ENCODE measurements at regions not wholly inside any gene's neighbourhood (a gene's known extent, or its start where the extent isn't known, plus 50 kb on each side); places are given as distances from the start of the nearest gene placed in this dataset.

DNA sequence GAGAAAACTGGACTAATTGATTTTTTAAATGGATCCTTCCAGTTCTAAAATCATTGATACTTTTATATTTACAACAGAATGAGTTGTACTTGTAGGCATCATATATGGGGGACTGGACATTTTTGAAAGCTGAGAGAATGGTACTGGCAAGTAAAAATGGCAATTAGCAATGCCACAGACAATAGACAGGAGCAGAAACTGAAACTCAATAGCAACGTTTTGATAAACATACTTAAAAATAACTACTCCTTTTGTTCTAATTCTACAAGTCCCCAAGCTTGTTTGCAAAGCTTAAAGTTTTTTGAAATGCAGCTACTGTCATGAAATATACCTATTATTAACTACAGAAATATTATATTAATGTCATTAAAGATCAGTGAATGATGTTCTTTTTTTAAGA, 52.8 kb upstream of the FBXL7 start:
- no peak for DNase-seq (ENCODE audit: low read depth in 2 of 2)

DNA sequence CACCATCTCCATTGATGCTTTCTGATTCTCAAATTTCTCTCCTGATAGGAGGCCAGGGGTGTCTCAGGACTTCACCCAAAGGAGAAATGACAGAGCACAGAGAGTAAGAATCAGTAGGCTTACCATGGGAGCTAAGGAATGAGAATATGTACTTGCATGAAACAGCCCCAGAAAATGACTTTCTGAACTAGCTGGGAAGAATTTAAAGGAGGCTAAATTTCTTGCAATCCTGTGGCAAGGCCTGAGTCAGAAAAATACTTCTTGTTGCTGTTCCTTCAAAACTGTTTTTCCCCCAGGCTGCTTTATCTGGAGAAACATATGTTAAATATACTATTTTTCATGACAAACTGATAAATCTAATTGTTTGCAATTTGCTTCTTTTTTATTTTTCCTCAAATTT, 53.4 kb upstream of the FBXL7 start:
- no peak for DNase-seq (ENCODE audit: low read depth in 2 of 2)

DNA sequence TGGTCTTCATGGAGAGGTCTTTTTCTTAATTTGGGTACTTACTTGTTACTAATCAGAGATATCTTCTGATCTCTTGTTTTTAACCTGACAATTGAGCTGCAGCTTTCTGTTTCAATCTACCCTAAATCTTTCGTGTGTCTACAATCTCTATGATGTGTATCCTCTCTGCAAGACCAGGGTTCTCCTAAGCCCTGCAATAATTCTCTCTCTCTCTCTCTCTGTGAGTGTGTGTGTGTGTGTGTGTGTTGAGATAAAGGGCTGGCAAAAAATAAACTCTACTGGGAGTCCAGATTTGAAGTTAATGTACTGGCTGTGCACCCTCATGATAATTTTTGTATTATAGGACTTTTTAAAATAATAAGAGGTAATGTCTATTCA, 57.8 kb upstream of the FBXL7 start:
- DNase-seq (ENCODE audit: low read depth in 2 of 2), result no peak

DNA sequence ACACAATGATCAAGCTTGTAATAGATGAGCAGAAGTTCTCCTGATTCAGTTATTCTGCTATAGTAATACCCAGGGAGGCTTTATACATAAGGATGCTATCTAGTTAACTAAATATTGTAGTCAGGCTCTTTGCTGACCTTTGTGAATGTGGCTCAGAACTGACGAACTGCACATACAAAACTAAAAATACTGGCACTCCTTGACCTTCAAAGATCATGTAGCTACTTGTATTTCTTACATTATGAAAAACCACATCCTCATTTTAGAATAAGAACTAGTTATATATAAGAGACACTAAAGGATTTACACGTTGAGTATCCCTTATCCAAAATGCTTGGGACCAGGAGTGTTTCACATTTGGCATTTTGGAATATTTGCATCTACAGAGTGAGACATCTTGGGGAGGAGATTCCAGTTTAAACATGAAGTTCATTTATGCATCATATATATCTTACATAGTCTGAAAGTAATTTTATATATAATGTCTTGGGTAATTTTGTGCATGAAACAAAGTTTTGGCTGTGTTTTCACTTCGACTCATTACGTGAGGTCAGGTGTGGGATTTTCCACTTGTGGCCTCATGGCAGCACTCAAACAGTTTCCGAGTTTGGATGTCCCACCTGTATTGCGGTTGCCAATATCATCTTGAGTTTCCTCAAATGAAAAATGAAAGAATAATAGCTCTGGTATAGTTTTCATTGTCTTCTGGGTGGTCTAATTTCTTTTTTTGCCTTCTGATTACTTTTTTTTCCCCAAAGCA, 58.4 kb upstream of the FBXL7 start:
- no peak for DNase-seq (ENCODE audit: low read depth in 2 of 2)

DNA sequence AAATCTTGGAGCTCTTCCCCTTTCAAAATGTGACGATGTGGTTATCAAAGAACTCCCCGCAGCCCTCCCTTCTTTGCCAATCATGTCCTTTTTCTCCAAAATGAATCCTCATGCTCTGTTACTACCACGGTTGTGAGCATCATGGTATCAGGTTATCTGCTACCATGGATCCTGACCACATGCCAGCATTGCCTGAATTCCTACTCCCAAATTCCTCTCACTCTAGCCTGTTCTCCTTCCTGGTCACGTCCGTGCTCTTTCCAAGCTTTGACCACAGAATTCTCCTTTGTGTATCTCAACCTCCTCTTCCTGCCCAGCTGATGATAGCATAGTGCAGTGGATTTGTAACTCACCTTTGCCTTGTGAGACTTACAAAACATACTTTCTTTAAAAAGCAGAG, 59.5 kb upstream of the FBXL7 start:
- no peak for DNase-seq (ENCODE audit: low read depth in 2 of 2)

DNA sequence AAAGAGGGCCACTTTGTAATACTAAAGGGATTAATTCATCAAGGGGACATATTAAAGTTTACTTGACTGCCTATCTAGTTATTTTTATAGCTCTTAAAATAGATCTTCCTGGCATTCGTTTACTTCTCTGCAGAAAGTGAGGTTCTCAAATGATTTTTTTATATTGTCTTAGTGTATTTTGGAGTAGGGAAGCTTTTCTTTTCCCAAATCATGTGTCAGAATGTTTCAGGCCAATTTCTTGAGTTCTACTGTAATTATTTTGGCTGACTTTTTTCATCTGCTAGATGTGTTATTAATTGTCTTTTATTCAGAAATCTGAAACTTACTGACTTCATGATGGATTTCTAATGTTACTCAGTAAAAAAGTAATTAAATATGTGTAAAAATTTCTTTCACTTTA, 60.2 kb upstream of the FBXL7 start:
- DNase-seq (ENCODE audit: low read depth in 2 of 2), result no peak

DNA sequence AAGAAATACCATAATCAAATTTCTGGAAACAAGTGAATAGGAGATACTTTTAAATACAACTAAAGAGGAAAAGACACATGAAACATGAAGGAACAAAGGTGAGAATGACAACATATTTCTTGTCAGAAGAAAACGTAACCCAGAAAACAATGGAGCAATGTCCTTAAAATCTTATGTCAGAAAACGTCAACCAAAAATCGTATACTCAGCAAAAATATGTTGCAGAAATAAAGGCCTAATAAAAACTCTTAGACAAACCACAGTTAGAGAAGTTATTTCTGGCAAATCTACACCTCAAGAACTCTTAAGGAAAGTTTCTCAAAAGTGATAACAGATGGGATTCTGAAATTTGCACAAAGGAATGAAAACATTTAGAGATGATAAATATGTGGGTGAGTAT, 66.3 kb upstream of the FBXL7 start:
- no peak for DNase-seq (ENCODE audit: low read depth in 2 of 2)

DNA sequence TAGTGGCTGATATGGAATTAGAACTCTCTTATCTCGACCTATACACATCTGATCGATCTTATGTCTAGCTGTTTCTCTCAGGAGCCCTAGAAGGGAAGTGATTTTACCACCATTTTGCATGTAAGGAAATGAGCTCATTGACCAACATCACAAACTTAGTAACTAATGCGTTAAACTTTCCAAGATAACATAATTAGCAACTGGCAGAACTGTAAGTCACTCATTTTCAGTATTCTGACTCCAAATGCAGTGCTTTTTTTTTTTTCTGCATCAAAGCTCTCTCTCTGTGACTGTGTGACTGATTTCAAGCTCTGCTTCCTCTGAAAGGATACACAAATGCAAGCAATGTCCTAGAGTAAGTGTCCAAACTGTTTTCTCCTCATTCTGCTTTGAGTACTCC, 68.1 kb upstream of the FBXL7 start:
- DNase-seq (ENCODE audit: low read depth in 2 of 2), result no peak

DNA sequence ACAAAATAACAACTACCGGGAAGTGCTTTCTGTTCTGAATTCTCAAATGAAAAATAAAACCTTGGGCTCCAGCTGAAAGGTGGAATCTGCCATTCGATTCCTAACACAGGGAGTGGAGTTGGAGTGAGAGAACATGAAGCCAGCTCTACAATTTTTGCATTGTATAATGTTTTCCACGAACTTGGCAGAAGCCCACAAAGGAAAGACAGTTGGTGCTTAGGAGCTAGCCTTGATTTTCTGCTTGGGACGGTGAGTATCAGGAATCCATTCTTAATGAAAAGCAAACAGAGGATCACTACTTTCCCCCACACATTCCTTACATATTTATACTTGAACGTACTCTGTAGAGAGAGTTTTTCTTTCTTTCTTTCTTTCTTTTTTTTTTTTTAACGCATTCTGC, 74.2 kb upstream of the FBXL7 start:
- DNase-seq (ENCODE audit: low read depth in 2 of 2), result no peak

DNA sequence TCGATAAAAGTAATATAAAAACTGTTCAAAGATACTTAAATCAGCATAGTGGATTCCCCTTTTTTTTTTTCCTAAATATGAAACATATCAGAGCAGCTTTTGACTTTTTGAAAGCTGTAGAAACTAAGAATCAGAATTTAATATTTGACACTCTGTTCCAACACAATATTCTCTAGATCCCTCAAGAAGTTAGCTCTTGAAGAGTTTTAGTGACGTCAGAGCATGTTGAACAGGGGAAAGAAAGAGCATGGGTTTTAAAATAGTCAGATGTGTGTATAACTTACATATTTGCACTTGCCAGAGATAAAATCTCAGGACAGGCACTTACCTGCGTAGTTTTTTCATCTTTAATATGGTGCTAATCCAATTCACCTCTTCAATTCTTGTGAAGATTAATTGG, 75.2 kb upstream of the FBXL7 start:
- no peak for DNase-seq (ENCODE audit: low read depth in 2 of 2)

DNA sequence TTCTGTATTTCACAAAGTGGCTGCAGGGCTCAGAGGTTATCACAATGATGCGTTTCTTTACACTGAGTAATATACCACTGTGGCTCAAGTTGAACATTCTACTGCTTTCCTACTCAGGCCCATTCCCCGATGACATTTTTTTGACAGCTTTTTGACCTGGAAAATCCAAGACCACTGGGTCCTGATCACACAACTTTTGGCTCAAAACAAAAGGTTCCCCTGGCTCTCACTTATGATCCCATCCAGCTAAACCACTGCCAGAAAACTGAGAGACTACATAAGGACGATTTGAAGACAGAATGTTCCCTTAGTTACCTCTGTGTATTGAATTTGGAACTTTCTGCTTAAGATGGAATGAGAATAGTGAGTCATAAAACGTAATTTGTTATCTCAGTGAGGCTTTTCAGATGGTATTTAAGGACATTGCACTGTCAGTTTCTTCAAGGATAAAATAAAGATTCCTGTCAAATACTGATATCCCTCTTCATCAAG, 78.0 kb upstream of the FBXL7 start:
- no peak for DNase-seq (ENCODE audit: low read depth in 2 of 2)

DNA sequence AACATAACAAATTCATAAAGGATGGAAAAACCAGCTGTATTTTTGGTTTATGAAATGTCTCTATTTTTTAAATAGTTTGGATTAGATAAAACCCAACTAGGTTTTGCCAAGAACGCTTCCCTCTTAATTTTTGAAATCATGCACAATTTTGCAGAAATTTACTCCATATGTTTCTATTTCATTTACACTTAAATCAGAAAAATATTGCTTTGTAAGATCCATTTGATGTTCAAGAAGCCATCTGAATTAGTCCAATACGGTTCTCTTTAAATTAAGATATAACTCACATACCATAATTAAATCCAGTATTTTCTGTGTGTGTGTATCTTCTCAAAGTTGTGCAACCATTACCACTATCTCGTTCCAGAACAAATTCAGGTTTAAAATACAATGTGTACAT, 78.6 kb upstream of the FBXL7 start:
- no peak for DNase-seq (ENCODE audit: low read depth in 2 of 2)

DNA sequence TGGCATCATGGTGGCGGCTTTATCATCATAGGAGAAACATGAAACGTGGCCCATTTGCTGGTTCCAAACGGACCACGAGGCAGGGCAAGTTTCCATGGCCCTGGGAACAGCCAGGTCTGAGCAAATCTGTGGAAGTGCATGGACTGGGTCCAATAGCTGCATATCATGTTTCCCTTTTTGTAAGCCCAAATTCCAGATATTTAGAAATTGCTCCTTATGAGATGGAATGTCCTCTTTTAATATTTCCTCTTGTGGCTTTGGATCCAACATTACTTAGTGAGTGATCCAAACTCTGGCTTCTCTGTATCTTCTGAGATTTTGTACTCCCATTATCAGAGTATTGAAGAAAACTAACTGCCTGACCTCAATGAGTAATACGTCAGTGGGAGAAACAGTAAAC, 79.8 kb upstream of the FBXL7 start:
- DNase-seq (ENCODE audit: low read depth in 2 of 2), result no peak

DNA sequence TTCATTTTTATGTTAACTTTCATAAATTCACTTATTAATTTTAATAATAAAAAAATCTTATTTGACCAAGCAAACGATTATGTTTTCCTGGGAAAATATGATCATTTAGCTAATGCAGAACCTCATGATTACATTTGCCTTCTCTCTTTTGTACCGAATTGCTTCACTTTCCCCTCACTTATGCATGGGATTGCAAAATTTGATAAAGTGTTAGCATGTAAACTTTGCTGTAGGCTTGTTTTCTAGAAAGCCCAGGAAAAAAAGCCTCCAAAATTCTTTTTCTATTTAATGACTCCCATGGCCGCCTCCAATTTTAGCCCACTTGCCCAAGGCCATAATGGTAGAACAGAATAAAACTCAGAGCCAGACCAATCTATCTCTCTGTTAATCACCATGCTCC, 82.8 kb upstream of the FBXL7 start:
- DNase-seq (ENCODE audit: low read depth in 2 of 2), result no peak

DNA sequence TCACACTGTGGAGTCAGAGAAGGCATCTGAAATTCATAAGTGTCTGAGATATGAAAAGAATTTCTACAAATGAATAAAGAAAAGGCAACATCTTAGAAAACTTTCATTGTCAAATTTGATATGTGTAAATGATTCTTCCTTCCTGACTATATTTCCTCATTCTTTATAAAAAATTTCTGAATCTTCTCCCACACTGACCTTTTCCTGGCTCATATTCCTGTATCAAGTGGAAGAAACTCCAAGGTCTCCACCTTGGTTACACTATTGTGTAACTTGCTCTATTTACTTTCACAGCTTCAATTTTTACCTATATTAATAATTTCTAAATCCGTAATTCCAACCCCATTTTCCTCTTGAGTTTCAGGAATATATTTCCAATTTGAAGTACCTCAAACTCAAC, 93.5 kb upstream of the FBXL7 start:
- DNase-seq (ENCODE audit: low read depth in 2 of 2), result no peak

DNA sequence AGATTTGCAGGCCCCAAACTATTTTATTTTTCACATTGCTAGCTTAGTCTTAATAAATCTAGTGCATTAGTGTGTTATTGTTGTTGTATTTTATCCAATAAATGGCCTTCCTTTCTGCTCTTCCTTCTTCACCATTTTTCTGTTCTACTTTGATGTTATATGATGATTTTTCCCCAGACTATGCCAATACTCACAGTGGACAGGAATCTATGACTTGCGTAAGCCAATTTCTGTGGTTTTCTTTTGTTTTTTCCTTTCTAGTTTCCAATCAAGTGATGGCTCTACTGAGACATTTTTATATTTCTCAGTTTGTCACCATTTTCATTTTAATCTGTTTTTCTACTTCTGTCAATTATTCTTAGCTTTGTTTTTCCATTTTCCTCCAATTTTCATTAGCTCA, 106.8 kb upstream of the FBXL7 start:
- DNase-seq (ENCODE audit: low read depth in 2 of 2), result no peak

DNA sequence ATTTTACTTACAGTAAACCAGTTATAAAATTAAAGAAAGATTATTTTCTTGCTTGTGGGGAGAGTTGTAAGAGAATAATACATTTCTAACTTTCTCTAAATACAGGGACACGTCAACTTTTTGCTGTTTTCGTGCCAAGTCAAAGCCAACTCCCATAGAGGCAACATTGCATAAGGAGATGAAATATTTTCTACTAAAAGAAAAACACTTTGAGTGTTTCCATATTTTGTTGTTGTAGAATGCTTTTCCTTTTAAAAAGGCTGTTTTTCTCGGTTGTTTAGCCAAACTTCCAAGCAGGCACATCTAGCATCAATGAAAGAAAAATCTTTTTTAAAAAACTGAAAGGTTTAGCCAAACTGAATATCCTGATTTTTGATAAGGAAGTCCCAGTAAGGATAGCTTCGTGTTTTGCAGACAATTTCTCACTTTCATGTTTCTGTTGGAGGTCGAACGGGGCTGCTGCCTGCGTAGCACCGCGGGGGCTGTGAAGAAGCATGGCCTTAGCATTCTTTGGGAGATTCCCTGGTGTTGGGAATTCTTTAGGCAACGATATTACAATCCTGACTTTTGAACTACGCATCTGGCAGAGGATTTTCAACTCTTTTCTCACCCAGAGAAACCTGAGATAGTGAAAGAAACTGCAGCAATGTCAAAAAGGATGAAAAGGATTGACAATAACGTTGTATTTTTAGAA, 108.1 kb upstream of the FBXL7 start:
- DNase-seq (ENCODE audit: low read depth in 2 of 2), result no peak

DNA sequence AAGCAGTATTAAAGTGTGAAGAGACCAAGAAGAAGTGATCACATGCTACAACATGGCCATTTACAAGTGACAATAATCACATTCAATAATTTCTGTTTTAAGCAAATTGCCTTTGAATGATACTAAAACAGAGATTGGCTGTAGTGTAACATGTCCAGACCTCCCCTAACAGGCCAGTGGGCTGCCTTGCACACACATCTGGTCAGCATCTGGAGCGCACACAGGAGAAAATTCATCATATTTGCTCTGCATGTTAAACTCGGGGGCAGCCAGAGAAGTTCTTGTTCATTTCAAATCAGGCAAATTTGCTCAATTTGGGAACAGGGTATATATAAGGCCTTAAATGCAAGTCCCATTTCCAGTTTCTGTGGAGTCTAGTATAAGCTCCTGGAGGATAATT, 111.1 kb upstream of the FBXL7 start:
- DNase-seq (ENCODE audit: low read depth in 2 of 2), result no peak

DNA sequence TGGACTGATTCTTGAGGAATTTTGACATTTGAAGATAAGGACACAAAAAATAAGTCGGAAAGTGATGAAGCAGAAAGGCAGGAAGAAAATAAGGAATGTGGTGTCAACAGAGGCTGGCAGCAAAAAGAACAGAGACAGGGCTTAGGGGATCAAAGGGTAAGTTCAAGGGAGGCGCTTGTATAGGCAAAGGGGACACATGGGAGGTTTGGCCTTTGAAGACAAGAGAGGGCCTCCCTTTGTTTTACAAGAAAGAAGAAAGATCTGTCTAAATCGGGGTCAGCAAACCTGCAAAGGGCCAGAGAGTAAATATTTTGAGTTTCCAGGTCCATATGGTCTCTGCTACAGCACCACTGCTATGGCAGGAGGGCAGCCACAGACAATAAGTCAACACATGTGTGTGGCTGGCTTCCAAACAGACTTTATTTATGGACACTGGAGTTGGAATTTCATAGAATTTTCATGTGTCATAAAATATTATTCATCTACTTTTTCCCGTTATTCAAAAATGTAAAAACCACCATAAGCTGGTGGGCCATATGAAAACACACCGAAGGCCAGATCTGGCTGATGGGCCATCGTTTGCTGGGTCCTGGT, 112.0 kb upstream of the FBXL7 start:
- DNase-seq (ENCODE audit: low read depth in 2 of 2), result no peak

DNA sequence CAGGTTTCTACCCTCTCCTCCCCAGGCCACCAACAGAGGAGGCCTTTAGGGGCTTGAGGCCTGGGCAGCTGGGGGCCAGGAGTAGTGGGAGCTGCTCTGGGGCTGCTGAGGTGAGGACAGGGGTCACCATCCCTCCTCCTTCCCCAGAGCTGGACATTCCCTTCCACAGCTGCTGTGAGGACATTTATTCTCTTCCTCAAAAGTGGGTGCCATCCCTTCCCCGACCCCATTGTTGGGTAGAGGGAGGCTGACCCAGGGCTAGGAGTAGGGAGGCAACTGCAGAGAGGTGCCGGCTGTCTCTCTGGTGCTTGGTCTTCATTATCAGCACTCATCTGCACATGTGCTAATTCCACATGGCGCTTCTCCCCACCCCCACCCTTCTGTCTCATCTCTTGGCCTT, 113.9 kb upstream of the FBXL7 start:
- DNase-seq (ENCODE audit: low read depth in 2 of 2), result no peak

DNA sequence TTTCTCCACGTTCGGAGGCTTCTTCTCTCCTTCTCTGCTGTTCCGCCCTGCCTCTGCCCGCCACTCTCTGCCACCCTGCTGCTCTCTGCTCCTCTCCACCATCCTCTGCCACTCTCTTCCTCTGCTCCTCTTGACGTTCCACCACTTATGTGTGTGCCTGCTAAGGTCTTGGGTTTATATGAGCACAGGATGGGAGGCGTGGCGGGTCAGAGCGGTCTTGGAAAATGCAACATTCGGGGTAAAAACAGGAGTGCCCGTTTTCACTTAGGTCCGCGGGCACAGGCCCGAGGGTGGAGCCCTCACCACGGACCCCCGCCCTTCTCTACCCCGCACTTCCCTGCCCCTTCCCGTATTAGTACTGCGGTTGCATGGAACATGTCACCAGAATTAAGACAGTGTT, 114.4 kb upstream of the FBXL7 start:
- no peak for DNase-seq (ENCODE audit: low read depth in 2 of 2)

DNA sequence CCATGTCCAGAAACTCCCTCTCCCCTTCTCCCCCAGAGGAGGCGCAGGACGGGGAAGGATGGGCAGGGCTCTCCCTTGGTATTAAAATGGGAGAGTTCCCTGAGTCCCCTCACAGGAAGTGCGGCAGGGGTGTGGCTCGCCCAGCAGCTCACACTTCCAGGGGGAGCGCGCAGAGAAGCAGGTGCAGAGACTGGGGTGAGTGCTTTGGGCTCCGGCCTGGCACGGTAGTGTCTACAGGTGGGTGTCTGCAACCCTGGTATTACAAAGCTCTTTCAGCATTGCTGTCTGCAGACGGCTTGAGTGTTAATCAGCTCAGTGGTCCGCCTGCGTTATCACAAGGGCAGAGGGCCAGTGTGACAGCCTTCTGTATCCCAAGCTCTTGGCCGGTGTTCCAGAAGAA, 114.9 kb upstream of the FBXL7 start:
- DNase-seq (ENCODE audit: low read depth in 2 of 2), result no peak

DNA sequence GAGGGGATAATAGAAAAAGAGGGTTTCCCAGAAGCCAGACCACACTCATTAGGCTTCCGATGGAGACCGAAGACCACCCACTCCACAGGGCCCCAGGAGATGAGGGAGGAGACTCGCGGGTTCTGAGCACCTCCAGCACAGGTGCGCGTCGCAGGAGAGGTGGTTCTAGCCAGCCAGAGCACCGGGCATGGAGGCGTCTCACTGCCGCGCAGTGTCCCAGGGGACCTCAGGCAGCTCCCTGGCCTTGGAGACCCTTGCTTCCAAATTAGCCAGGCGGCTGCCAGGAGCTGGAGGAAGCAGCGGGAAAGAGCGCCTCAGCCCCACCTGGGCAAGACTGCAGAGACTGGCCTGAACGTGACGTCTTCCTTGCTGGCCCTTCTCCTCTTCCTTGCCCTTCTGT, 115.4 kb upstream of the FBXL7 start:
- DNase-seq (ENCODE audit: low read depth in 2 of 2), result no peak
